Sigmoid colon (tissue), 4 donors: ENCODE measurements at regions not wholly inside any gene's neighbourhood (a gene's known extent, or its start where the extent isn't known, plus 50 kb on each side); places are given as distances from the start of the nearest gene placed in this dataset.

Source experiments
- POLR2A ChIP-seq, 2 donors: fragments of 450-650 bp; IDR thresholded peaks; one replicate each; pipeline ENCODE4 v1.6.1; 2016; ENCODE audit warnings: antibody characterized with exemption in 2 of 2, mild to moderate bottlenecking in 2 of 2, moderate library complexity in 2 of 2
- POLR2AphosphoS5 ChIP-seq, 4 donors: sonication (generic); formaldehyde crosslinking; IDR thresholded peaks; one replicate each; pipeline ENCODE4 v1.6.1; 2017; ENCODE audit warnings: antibody characterized with exemption in 4 of 4
- TF ChIP-seq, protein P1 (sequence below), 4 experiments: fragments of 450-650 bp in 3 of 4; fragments of 200-600 bp in 1 of 4; IDR thresholded peaks; one replicate each; pipeline ENCODE4 v1.5.1; 2016 to 2019; ENCODE audit warnings: antibody characterized with exemption in 4 of 4, mild to moderate bottlenecking in 3 of 4, moderate library complexity in 2 of 4

DNA sequence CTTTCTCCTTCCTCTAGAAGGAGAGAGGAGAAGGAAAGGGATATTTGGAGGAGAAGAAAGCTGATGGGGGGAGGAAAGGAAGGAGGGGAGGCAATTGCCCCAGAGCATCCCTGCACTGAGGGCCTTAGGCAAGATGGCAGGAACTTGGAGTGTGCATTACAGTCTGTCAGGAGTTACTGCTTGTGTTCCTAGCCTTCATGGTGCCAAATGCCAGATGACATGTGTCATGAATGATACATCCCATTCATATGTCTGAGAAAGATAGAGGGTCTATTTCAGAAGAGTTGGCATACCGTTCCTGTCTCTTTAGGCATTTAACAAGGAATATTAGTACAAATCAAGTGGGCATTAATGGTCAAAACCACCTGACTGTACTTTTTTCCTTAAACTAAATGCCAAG is 232.1 kb upstream of the NT5C1B start:
- TF ChIP-seq POLR2AphosphoS5 (IDR thresholded peaks at IDR 0.05): no peak
- TF ChIP-seq, protein P1, sequence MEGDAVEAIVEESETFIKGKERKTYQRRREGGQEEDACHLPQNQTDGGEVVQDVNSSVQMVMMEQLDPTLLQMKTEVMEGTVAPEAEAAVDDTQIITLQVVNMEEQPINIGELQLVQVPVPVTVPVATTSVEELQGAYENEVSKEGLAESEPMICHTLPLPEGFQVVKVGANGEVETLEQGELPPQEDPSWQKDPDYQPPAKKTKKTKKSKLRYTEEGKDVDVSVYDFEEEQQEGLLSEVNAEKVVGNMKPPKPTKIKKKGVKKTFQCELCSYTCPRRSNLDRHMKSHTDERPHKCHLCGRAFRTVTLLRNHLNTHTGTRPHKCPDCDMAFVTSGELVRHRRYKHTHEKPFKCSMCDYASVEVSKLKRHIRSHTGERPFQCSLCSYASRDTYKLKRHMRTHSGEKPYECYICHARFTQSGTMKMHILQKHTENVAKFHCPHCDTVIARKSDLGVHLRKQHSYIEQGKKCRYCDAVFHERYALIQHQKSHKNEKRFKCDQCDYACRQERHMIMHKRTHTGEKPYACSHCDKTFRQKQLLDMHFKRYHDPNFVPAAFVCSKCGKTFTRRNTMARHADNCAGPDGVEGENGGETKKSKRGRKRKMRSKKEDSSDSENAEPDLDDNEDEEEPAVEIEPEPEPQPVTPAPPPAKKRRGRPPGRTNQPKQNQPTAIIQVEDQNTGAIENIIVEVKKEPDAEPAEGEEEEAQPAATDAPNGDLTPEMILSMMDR (IDR thresholded peaks at IDR 0.05): no peak
- no peak for TF ChIP-seq POLR2A (IDR thresholded peaks at IDR 0.05)
